Activated CD4-positive, alpha-beta T cell treated with anti-CD3 and anti-CD28 coated beads for 36 hours (primary cell): ENCODE measurements at regions not wholly inside any gene's neighbourhood (a gene's known extent, or its start where the extent isn't known, plus 50 kb on each side); places are given as distances from the start of the nearest gene placed in this dataset.

Source experiments
- ATAC-seq: fragments of 200-7000 bp; cut with Tn5 transposase; one replicate; pipeline ENCODE4 v1.10.0; 2021; ENCODE audit warnings: mild to moderate bottlenecking, moderate library complexity
- CTCF ChIA-PET: fragments of 350-600 bp; sonication (Branson Sonifier 250); formaldehyde crosslinking; loops from one replicate; lab custom pipeline; 2021; ENCODE audit warnings: antibody characterized with exemption; lab: Charles Lee
- POLR2A ChIA-PET: fragments of 350-600 bp; sonication (Branson Sonifier 250); formaldehyde crosslinking; loops from one replicate; lab custom pipeline; 2021; ENCODE audit warnings: antibody characterized with exemption, inconsistent platforms; lab: Charles Lee
- DNase-seq: peaks from one replicate; pipeline ENCODE4 v3.0.0-alpha.2; 2020
- H3K27ac Mint-ChIP-seq: one replicate; pipeline ENCODE4 v1.8.0; 2021; ENCODE audit warnings: mixed read lengths
- H3K27me3 Mint-ChIP-seq: one replicate; pipeline ENCODE4 v1.8.0; 2021; ENCODE audit warnings: mixed read lengths
- H3K36me3 Mint-ChIP-seq: one replicate; pipeline ENCODE4 v1.8.0; 2021; ENCODE audit warnings: low read depth, mixed read lengths
- H3K4me1 Mint-ChIP-seq: one replicate; pipeline ENCODE4 v1.8.0; 2021; ENCODE audit warnings: mixed read lengths
- H3K4me3 Mint-ChIP-seq: one replicate; pipeline ENCODE4 v1.8.0; 2021; ENCODE audit warnings: mild to moderate bottlenecking, moderate library complexity, mixed read lengths
- H3K9me3 Mint-ChIP-seq: one replicate; pipeline ENCODE4 v1.8.0; 2021; ENCODE audit warnings: low read depth, mixed read lengths
- intact Hi-C, 2 experiments: fragments of 100-400 bp; cut with DNase I in 1 of 2; cut with micrococcal nuclease in 1 of 2; formaldehyde crosslinking; loops; one replicate each; pipeline versions ENCODE4 v1.14.2 to v1.15.1; 2022 to 2024; cut with DNase I, micrococcal nuclease

GRCh38 chr3:156620901-156621300, 53.5 kb upstream of the TIPARP start:
- POLR2A ChIA-PET: interaction anchor here (0.6 kb wide), 1 partner anchor 82 kb away, joined by 3 read pairs; no protein-coding TSS in a partner anchor
- no peak overlapping the region for H3K27ac Mint-ChIP-seq
- no peak overlapping the region for H3K4me3 Mint-ChIP-seq
- intact Hi-C loops: no loop called here
- H3K9me3 Mint-ChIP-seq: no peaks in the 10 kb centered on the region
- CTCF ChIA-PET: no interaction called here
- ATAC-seq (no peak), DNase-seq (no peak)
- H3K27me3 Mint-ChIP-seq: peaks cover 2% of the 10 kb centered on the region
- H3K36me3 Mint-ChIP-seq: no peaks in the 10 kb centered on the region
- H3K4me1 Mint-ChIP-seq: peaks cover 15% of the 10 kb centered on the region

- Mint-ChIP-seq H3K4me1 (peaks cover 21% of the 10 kb centered on the region), H3K9me3 (no peaks in the 10 kb centered on the region), H3K27ac (no peak overlapping the region), H3K36me3 (no peaks in the 10 kb centered on the region), H3K4me3 (no peak overlapping the region), H3K27me3 (peaks cover 2% of the 10 kb centered on the region)
- ATAC-seq: no peak
- CTCF ChIA-PET: no interaction called here
- POLR2A ChIA-PET: interaction anchor here (0.5 to 0.6 kb wide), 2 partner anchors 83 to 137 kb away, joined by 3 read pairs; no protein-coding TSS in a partner anchor
- DNase-seq: peak; percentile 27
- intact Hi-C loops: no loop called here
These were observed 54.1 kb upstream of the TIPARP start for GRCh38 chr3:156620260-156620659.

GRCh38 chr3:156619376-156619775, 55.0 kb upstream of the TIPARP start:
- POLR2A ChIA-PET: no interaction called here
- Mint-ChIP-seq H3K9me3 (no peaks in the 10 kb centered on the region), H3K36me3 (no peaks in the 10 kb centered on the region), H3K27ac (no peak overlapping the region), H3K4me1 (peaks cover 27% of the 10 kb centered on the region), H3K4me3 (no peak overlapping the region), H3K27me3 (peaks cover 2% of the 10 kb centered on the region)
- intact Hi-C loops: no loop called here
- CTCF ChIA-PET: no interaction called here
- no peak for ATAC-seq
- no peak for DNase-seq

- Mint-ChIP-seq H3K36me3 (no peaks in the 10 kb centered on the region), H3K27me3 (peaks cover 2% of the 10 kb centered on the region), H3K9me3 (no peaks in the 10 kb centered on the region), H3K4me1 (peaks cover 27% of the 10 kb centered on the region), H3K27ac (peak overlapping the region; percentile 39), H3K4me3 (no peak overlapping the region)
- POLR2A ChIA-PET: no interaction called here
- CTCF ChIA-PET: no interaction called here
- DNase-seq (no peak), ATAC-seq (peak; percentile 30)
- intact Hi-C loops: no loop called here
These were observed 56.6 kb upstream of the TIPARP start for GRCh38 chr3:156617781-156618180.

GRCh38 chr3:156617145-156617544, 57.2 kb upstream of the TIPARP start:
- H3K27me3 Mint-ChIP-seq: peaks cover 2% of the 10 kb centered on the region
- H3K9me3 Mint-ChIP-seq: no peaks in the 10 kb centered on the region
- no peak overlapping the region for H3K27ac Mint-ChIP-seq
- H3K4me1 Mint-ChIP-seq: peaks cover 27% of the 10 kb centered on the region
- DNase-seq (no peak), ATAC-seq (peak; percentile 30)
- ChIA-PET POLR2A (interaction anchor here (0.7 kb wide), 1 partner anchor 565 kb away, joined by 3 read pairs; no protein-coding TSS in a partner anchor), CTCF (no interaction called here)
- H3K4me3 Mint-ChIP-seq: no peak overlapping the region
- no peaks in the 10 kb centered on the region for H3K36me3 Mint-ChIP-seq
- intact Hi-C loops: no loop called here

GRCh38 chr3:156615592-156616173, 58.7 kb upstream of the TIPARP start:
- H3K36me3 Mint-ChIP-seq: no peaks in the 10 kb centered on the region
- ChIA-PET POLR2A (no interaction called here), CTCF (interaction anchor here (0.5 kb wide), 1 partner anchor 495 kb away, joined by 3 read pairs; no protein-coding TSS in a partner anchor)
- ATAC-seq (peak; percentile 73), DNase-seq (peak; percentile 25)
- no peaks in the 10 kb centered on the region for H3K27me3 Mint-ChIP-seq
- intact Hi-C loops: no loop called here
- H3K4me3 Mint-ChIP-seq: no peak overlapping the region
- H3K9me3 Mint-ChIP-seq: no peaks in the 10 kb centered on the region
- H3K27ac Mint-ChIP-seq: peak overlapping the region; percentile 76
- H3K4me1 Mint-ChIP-seq: peaks cover 27% of the 10 kb centered on the region

GRCh38 chr3:156614642-156615511, 59.5 kb upstream of the TIPARP start:
- Mint-ChIP-seq H3K9me3 (no peaks in the 10 kb centered on the region), H3K36me3 (no peaks in the 10 kb centered on the region), H3K27ac (peak overlapping the region; percentile 37), H3K4me1 (peaks cover 27% of the 10 kb centered on the region), H3K4me3 (no peak overlapping the region), H3K27me3 (no peaks in the 10 kb centered on the region)
- CTCF ChIA-PET: interaction anchor here (1.4 to 1.6 kb wide), 2 partner anchors 12 to 59 kb away, joined by 3 to 5 read pairs; partner anchors contain the start of gene SSR3
- POLR2A ChIA-PET: no interaction called here
- ATAC-seq (peak; percentile 34), DNase-seq (no peak)
- intact Hi-C loops: no loop called here

- H3K4me3 Mint-ChIP-seq: no peak overlapping the region
- CTCF ChIA-PET: interaction anchor here (1.6 kb wide), 1 partner anchor 57 kb away, joined by 5 read pairs; the partner anchor contains the start of gene SSR3
These were observed 58.0 kb upstream of the SSR3 start for GRCh38 chr3:156612903-156613302.

GRCh38 chr3:156611870-156612494, 57.1 kb upstream of the SSR3 start:
- ChIA-PET CTCF (no interaction called here), POLR2A (no interaction called here)
- H3K36me3 Mint-ChIP-seq: no peaks in the 10 kb centered on the region
- H3K27me3 Mint-ChIP-seq: peaks cover 5% of the 10 kb centered on the region
- peaks cover 18% of the 10 kb centered on the region for H3K4me1 Mint-ChIP-seq
- no peak overlapping the region for H3K27ac Mint-ChIP-seq
- DNase-seq (no peak), ATAC-seq (no peak)
- intact Hi-C loops: no loop called here
- H3K4me3 Mint-ChIP-seq: no peak overlapping the region
- no peaks in the 10 kb centered on the region for H3K9me3 Mint-ChIP-seq

More at GRCh38 chr3:156612903-156613302, 58.0 kb upstream of the SSR3 start:
- Mint-ChIP-seq H3K9me3 (no peaks in the 10 kb centered on the region), H3K27me3 (peaks cover 3% of the 10 kb centered on the region), H3K27ac (no peak overlapping the region), H3K36me3 (no peaks in the 10 kb centered on the region), H3K4me1 (peaks cover 27% of the 10 kb centered on the region)
- ATAC-seq: no peak
- DNase-seq: no peak
- intact Hi-C loops: no loop called here
- POLR2A ChIA-PET: no interaction called here

GRCh38 chr3:156610154-156610553, 55.2 kb upstream of the SSR3 start:
- Mint-ChIP-seq H3K36me3 (no peaks in the 10 kb centered on the region), H3K27ac (no peak overlapping the region), H3K9me3 (no peaks in the 10 kb centered on the region), H3K4me1 (peaks cover 11% of the 10 kb centered on the region), H3K27me3 (peaks cover 16% of the 10 kb centered on the region), H3K4me3 (no peak overlapping the region)
- ATAC-seq: no peak
- intact Hi-C loops: no loop called here
- ChIA-PET CTCF (no interaction called here), POLR2A (no interaction called here)
- DNase-seq: no peak

GRCh38 chr3:156609546-156609945, 54.6 kb upstream of the SSR3 start:
- ChIA-PET CTCF (no interaction called here), POLR2A (no interaction called here)
- peaks cover 6% of the 10 kb centered on the region for H3K4me1 Mint-ChIP-seq
- peaks cover 17% of the 10 kb centered on the region for H3K27me3 Mint-ChIP-seq
- ATAC-seq (no peak), DNase-seq (no peak)
- H3K27ac Mint-ChIP-seq: no peak overlapping the region
- H3K4me3 Mint-ChIP-seq: no peak overlapping the region
- H3K9me3 Mint-ChIP-seq: no peaks in the 10 kb centered on the region
- intact Hi-C loops: no loop called here
- H3K36me3 Mint-ChIP-seq: no peaks in the 10 kb centered on the region
